Osteocyte (in vitro differentiated cells): ENCODE measurements at regions not wholly inside any gene's neighbourhood (a gene's known extent, or its start where the extent isn't known, plus 50 kb on each side); places are given as distances from the start of the nearest gene placed in this dataset.
A peak's percentile ranks its signal among the peaks of the same experiment; 100 is the strongest.

Experiments
- DNase-seq: peaks from one replicate; pipeline ENCODE4 v3.0.0; 2021; ENCODE audit warnings: mixed read lengths; ENCODE audit not compliant: unreplicated experiment; ENCODE audit errors: extremely low spot score
- H3K27ac Mint-ChIP-seq: one replicate; pipeline ENCODE4 v1.8.0; 2021; ENCODE audit warnings: mild to moderate bottlenecking, mixed read lengths; ENCODE audit not compliant: unreplicated experiment
- H3K27me3 Mint-ChIP-seq: one replicate; pipeline ENCODE4 v1.8.0; 2021; ENCODE audit warnings: mixed read lengths; ENCODE audit not compliant: unreplicated experiment
- H3K36me3 Mint-ChIP-seq: one replicate; pipeline ENCODE4 v1.8.0; 2021; ENCODE audit warnings: mixed read lengths; ENCODE audit not compliant: unreplicated experiment
- H3K4me1 Mint-ChIP-seq: one replicate; pipeline ENCODE4 v1.8.0; 2021; ENCODE audit warnings: mixed read lengths; ENCODE audit not compliant: unreplicated experiment
- H3K4me3 Mint-ChIP-seq: one replicate; pipeline ENCODE4 v1.8.0; 2021; ENCODE audit warnings: mild to moderate bottlenecking, moderate library complexity, mixed read lengths; ENCODE audit not compliant: unreplicated experiment
- H3K9me3 Mint-ChIP-seq: one replicate; pipeline ENCODE4 v1.8.0; 2021; ENCODE audit warnings: mixed read lengths; ENCODE audit not compliant: unreplicated experiment
- TF ChIP-seq, protein P1 (sequence below): fragments of 200-600 bp; sonication (generic); IDR thresholded peaks from 2 replicates; pipeline ENCODE4 v1.5.0; 2021; ENCODE audit warnings: antibody characterized with exemption, mild to moderate bottlenecking, moderate library complexity

DNA sequence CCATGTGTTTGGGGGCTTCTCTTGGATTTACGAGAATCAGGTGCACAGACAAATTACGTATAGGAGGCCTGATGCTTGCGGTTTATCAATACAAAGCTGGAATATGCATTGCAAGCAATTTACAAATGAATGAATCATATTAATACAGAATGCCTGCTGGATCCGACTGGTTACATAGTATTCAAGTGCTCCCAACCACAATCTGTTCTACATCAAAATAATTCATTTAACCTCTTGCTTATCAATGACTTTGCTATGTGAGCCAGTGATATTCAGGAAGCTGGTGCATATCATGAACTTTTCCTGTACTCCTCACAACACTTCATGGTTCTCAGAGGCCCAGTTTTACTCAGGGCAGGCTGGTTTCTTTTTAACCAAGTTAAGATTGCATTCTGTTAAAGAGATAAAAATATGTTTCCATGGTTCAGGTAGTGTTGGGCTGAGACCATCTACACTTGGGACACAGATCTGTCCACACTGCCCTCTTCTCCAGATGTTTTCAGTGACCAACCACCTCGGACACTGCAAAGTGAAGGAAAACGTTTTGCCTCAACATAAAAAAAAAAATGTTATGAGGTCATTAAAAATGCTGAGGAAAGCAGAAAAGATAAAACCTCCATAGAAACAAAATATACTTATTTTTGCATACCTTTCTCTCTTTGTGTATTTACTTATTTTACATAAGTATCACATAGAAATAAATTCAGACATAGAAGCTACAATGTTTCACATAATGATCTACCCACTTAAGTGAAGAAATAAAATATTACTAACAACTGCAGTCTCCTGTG is 200.1 kb upstream of the VCX3A start:
- no peaks in the 10 kb centered on the region for H3K4me1 Mint-ChIP-seq
- no peak for DNase-seq
- TF ChIP-seq, protein P1, sequence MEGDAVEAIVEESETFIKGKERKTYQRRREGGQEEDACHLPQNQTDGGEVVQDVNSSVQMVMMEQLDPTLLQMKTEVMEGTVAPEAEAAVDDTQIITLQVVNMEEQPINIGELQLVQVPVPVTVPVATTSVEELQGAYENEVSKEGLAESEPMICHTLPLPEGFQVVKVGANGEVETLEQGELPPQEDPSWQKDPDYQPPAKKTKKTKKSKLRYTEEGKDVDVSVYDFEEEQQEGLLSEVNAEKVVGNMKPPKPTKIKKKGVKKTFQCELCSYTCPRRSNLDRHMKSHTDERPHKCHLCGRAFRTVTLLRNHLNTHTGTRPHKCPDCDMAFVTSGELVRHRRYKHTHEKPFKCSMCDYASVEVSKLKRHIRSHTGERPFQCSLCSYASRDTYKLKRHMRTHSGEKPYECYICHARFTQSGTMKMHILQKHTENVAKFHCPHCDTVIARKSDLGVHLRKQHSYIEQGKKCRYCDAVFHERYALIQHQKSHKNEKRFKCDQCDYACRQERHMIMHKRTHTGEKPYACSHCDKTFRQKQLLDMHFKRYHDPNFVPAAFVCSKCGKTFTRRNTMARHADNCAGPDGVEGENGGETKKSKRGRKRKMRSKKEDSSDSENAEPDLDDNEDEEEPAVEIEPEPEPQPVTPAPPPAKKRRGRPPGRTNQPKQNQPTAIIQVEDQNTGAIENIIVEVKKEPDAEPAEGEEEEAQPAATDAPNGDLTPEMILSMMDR = no peak
- no peaks in the 10 kb centered on the region for H3K27me3 Mint-ChIP-seq
- H3K27ac Mint-ChIP-seq = no peak overlapping the region
- H3K36me3 Mint-ChIP-seq = no peaks in the 10 kb centered on the region
- no peak overlapping the region for H3K4me3 Mint-ChIP-seq
- no peaks in the 10 kb centered on the region for H3K9me3 Mint-ChIP-seq

DNA sequence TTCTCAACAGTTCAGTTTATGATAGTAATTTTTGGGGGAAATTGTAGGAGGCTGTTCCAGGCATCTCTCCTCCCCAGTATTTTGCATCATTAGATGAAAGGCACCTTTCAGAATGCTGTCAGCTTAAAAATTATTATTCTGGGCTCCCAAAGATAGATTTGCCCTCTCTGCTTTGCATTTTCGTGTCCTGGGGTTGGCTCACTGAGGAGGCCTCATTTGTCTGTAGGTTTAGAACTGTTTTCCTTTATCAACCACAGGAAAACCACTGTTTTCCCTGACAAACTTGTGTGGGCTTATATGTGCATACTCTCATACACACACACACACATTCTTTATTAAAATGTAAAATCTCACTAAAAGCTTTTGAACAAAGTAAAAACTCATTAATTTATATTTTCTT is 197.2 kb upstream of the VCX3A start:
- TF ChIP-seq, protein P1 = no peak
- H3K27ac Mint-ChIP-seq = no peak overlapping the region
- no peaks in the 10 kb centered on the region for H3K27me3 Mint-ChIP-seq
- no peaks in the 10 kb centered on the region for H3K4me1 Mint-ChIP-seq
- no peaks in the 10 kb centered on the region for H3K9me3 Mint-ChIP-seq
- DNase-seq = no peak
- no peak overlapping the region for H3K4me3 Mint-ChIP-seq
- H3K36me3 Mint-ChIP-seq = no peaks in the 10 kb centered on the region

DNA sequence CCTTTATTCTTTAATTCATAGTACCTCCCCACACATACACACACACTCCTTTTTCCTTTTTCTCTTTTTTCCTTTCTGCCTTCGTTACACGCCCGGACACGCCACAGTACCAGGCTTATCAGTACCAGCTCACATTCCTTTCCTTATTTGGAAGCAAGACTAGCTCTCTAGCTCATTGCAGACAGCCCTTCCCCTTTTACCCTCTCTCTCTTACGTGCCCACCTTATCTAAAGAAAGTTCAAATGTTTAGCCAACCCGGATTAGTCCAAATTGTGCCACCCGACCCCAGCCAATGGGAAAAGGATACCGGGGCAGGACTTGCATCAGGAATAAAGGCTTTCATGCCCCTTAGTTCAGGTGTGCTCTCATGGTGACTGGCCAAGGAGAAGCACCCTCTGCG is 194.7 kb upstream of the VCX3A start:
- H3K36me3 Mint-ChIP-seq = no peaks in the 10 kb centered on the region
- no peak for DNase-seq
- H3K27me3 Mint-ChIP-seq = peaks cover 2% of the 10 kb centered on the region
- no peak overlapping the region for H3K4me3 Mint-ChIP-seq
- peak overlapping the region; percentile 8 for H3K27ac Mint-ChIP-seq
- TF ChIP-seq, protein P1 = no peak
- no peaks in the 10 kb centered on the region for H3K9me3 Mint-ChIP-seq
- no peaks in the 10 kb centered on the region for H3K4me1 Mint-ChIP-seq

DNA sequence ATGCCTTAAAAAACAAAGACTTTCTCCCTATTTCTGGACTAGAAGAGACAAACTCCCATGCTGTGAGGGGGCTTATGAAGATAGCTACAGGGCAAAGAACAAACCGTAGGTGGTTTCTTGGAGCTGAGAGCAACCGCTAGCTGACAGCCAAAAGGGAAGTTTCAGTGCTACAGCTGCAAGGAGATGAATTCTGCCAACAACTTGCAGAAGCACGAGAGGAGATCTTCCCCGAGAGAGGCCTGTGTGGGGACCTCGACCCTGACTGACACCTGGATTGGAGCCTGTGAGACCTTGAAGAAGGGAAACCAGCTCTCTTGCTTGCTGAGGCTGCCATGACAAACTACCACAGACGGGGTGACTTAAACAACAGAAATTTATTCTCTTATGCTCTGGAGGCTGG is 183.8 kb upstream of the VCX3A start:
- Mint-ChIP-seq H3K27me3 (no peaks in the 10 kb centered on the region), H3K9me3 (peaks cover 4% of the 10 kb centered on the region), H3K4me1 (no peaks in the 10 kb centered on the region), H3K4me3 (no peak overlapping the region), H3K27ac (no peak overlapping the region), H3K36me3 (no peaks in the 10 kb centered on the region)
- DNase-seq = no peak
- TF ChIP-seq, protein P1 = no peak

DNA sequence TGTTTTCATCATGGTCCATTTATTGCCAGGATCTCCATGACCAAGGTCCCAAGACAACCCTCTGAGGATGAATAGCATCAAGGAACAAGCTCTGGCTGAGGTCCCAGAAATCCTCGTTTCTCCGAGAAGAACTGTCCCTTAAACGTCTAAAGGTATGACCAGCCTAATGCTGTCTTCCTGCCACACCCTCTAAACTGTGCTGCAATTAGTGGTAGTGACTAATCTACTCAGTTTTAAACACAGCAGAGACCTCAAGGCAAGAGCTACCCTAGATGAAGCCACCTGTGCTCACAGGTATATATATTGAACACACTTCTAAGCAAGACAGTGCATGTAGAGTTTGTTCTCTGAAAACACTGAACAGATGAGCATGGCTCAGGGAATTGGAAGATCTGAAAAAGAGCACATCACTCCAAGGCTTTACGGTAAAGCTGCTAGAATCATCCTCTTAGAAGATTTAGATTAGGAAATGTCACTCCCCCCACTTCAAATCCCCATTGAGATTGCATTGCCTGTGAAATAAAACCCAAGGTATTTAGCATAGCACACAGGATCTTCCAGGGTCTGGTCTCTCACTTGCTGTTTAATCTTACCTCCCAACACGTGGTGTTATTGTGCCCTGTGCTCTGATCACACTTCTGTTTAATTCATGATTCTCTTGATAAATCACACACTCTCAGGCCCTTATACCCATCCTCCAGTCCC is 173.9 kb upstream of the VCX3A start:
- Mint-ChIP-seq H3K36me3 (no peaks in the 10 kb centered on the region), H3K9me3 (no peaks in the 10 kb centered on the region), H3K4me3 (no peak overlapping the region)

More for the DNA sequence above, 173.9 kb upstream of the VCX3A start:
- no peak overlapping the region for H3K27ac Mint-ChIP-seq
- H3K27me3 Mint-ChIP-seq = no peaks in the 10 kb centered on the region
- no peak for DNase-seq
- H3K4me1 Mint-ChIP-seq = peaks cover 21% of the 10 kb centered on the region
- TF ChIP-seq, protein P1 = no peak
